H1 (cell line): ENCODE measurements at regions not wholly inside any gene's neighbourhood (a gene's known extent, or its start where the extent isn't known, plus 50 kb on each side); places are given as distances from the start of the nearest gene placed in this dataset.
"Not testable (repeated sequence)": the region's sequence is repeated elsewhere in the genome, so short reads cannot be mapped to it uniquely, and the experiment has no call there.

Source experiments
- CTCF ChIA-PET: fragments of 300-600 bp; sonication (Branson Sonifier 250); formaldehyde crosslinking; loops from one replicate; lab custom pipeline; 2021; ENCODE audit not compliant: partially characterized antibody; lab: Charles Lee
- POLR2A ChIA-PET: fragments of 300-600 bp; sonication (Branson Sonifier 250); formaldehyde crosslinking; loops from one replicate; lab custom pipeline; 2021; ENCODE audit warnings: inconsistent platforms; ENCODE audit not compliant: partially characterized antibody; lab: Charles Lee
- DNase-seq, 2 experiments: peaks; one replicate each; pipeline versions ENCODE4 v3.0.0 to v3.0.0-alpha.2; 2010 to 2022; ENCODE audit warnings: low spot score in 2 of 2, low read depth in 1 of 2, mixed read lengths in 1 of 2
- FAIRE-seq: peaks from 2 replicates; lab custom pipeline; 2011; peaks lifted over from hg19 to GRCh38; lab: Jason Lieb, UNC
- H2AFZ ChIP-seq: 2 replicates; pipeline ENCODE4 v1.8.1; 2012; ENCODE audit warnings: low read length, inconsistent platforms
- H2AK5ac ChIP-seq: 2 replicates; pipeline ENCODE4 v1.6.1; 2013; ENCODE audit warnings: low read depth, low read length
- H2BK120ac ChIP-seq: replicated peaks from 2 replicates; pipeline ENCODE3; 2013; ENCODE audit warnings: low read depth, low read length, inconsistent platforms
- H2BK12ac ChIP-seq: 2 replicates; pipeline ENCODE4 v1.6.1; 2013; ENCODE audit warnings: low read depth, low read length
- H2BK15ac ChIP-seq: 2 replicates; pipeline ENCODE4 v1.6.1; 2013; ENCODE audit warnings: low read length
- H2BK20ac ChIP-seq: 2 replicates; pipeline ENCODE4 v1.6.1; 2013; ENCODE audit warnings: low read length
- H2BK5ac ChIP-seq: 2 replicates; pipeline ENCODE4 v1.6.1; 2013; ENCODE audit warnings: low read depth, low read length
- H3K14ac ChIP-seq: 2 replicates; pipeline ENCODE4 v1.6.1; 2013; ENCODE audit warnings: inconsistent platforms; ENCODE audit not compliant: insufficient read length
- H3K18ac ChIP-seq: 2 replicates; pipeline ENCODE4 v1.6.1; 2013; ENCODE audit warnings: low read length; ENCODE audit errors: extremely low read depth
- H3K23ac ChIP-seq: 2 replicates; pipeline ENCODE4 v1.6.1; 2013; ENCODE audit warnings: inconsistent platforms; ENCODE audit not compliant: insufficient read length
- H3K23me2 ChIP-seq: 2 replicates; pipeline ENCODE4 v1.6.1; 2013; ENCODE audit warnings: low read depth, low read length
- H3K27ac ChIP-seq: 2 replicates; pipeline ENCODE4 v1.6.1; 2011; ENCODE audit warnings: low read depth, low read length, inconsistent platforms
- H3K27me3 ChIP-seq, 4 experiments: replicated peaks in 1 of 4; 1 replicate in 1 of 4; 2 replicates in 3 of 4; pipeline versions ENCODE4 v1.6.1 to v1.8.1; 2011 to 2013; ENCODE audit warnings: low read length in 3 of 4, mild to moderate bottlenecking in 3 of 4, inconsistent platforms in 2 of 4, mixed read lengths in 2 of 4, moderate library complexity in 1 of 4; ENCODE audit not compliant: control insufficient read depth in 3 of 4, insufficient read depth in 3 of 4; ENCODE audit errors: extremely low read depth in 1 of 4
- H3K36me3 ChIP-seq, 4 experiments: 2 replicates each; pipeline versions ENCODE4 v1.6.1 to v1.8.1; 2011 to 2013; ENCODE audit warnings: mild to moderate bottlenecking in 4 of 4, low read length in 3 of 4, moderate library complexity in 2 of 4, control low read depth in 1 of 4, inconsistent platforms in 1 of 4; ENCODE audit not compliant: insufficient read depth in 4 of 4, control insufficient read depth in 2 of 4
- H3K4ac ChIP-seq: replicated peaks from 2 replicates; pipeline ENCODE3; 2013; ENCODE audit warnings: low read length, low read depth, mixed read lengths, inconsistent platforms; ENCODE audit not compliant: insufficient read length
- H3K4me1 ChIP-seq, 4 experiments: replicated peaks in 1 of 4; 1 replicate in 1 of 4; 2 replicates in 3 of 4; pipeline versions ENCODE4 v1.6.1 to v1.8.1; 2011 to 2013; ENCODE audit warnings: low read length in 3 of 4, inconsistent platforms in 2 of 4, mixed read lengths in 1 of 4; ENCODE audit not compliant: insufficient read depth in 4 of 4, control insufficient read depth in 3 of 4
- H3K4me2 ChIP-seq, 2 experiments: 2 replicates each; pipeline versions ENCODE4 v1.6.1 to v1.8.1; 2011 to 2013; ENCODE audit warnings: low read depth in 2 of 2, low read length in 2 of 2, control low read depth in 1 of 2, inconsistent platforms in 1 of 2, mild to moderate bottlenecking in 1 of 2; ENCODE audit not compliant: insufficient read depth in 1 of 2
- H3K4me3 ChIP-seq, 4 experiments: fragments of 200-600, 300-600 bp in 1 of 4; sonication (generic), shearing (Covaris generic), sonication (Bioruptor Twin) in 1 of 4; 2 replicates each; pipeline versions ENCODE4 v1.5.1 to v1.8.1; 2011 to 2016; ENCODE audit warnings: low read length in 4 of 4, low read depth in 3 of 4, control low read depth in 2 of 4, inconsistent platforms in 2 of 4, mild to moderate bottlenecking in 2 of 4, mixed read lengths in 1 of 4, moderate library complexity in 1 of 4; ENCODE audit not compliant: insufficient read depth in 2 of 4; ENCODE audit errors: extremely low read depth in 1 of 4
- H3K56ac ChIP-seq: replicated peaks from 2 replicates; pipeline ENCODE3; 2013; ENCODE audit warnings: low read depth, mild to moderate bottlenecking, mixed read lengths, low read length, inconsistent platforms; ENCODE audit not compliant: insufficient read length
- H3K79me1 ChIP-seq: 2 replicates; pipeline ENCODE4 v1.6.1; 2013; ENCODE audit warnings: low read depth, low read length, control low read depth
- H3K79me2 ChIP-seq, 2 experiments: 2 replicates each; pipeline versions ENCODE4 v1.6.1 to v1.8.1; 2012 to 2013; ENCODE audit warnings: low read length in 2 of 2, mild to moderate bottlenecking in 2 of 2, inconsistent platforms in 1 of 2; ENCODE audit not compliant: insufficient read depth in 2 of 2, control insufficient read depth in 1 of 2
- H3K9ac ChIP-seq, 4 experiments: replicated peaks in 1 of 4; 1 replicate in 1 of 4; 2 replicates in 3 of 4; pipeline versions ENCODE4 v1.6.1 to v1.8.1; 2011 to 2013; ENCODE audit warnings: low read depth in 3 of 4, low read length in 3 of 4, control low read depth in 2 of 4, mild to moderate bottlenecking in 2 of 4, moderate library complexity in 2 of 4, inconsistent platforms in 1 of 4; ENCODE audit errors: extremely low read depth in 1 of 4
- H3K9me3 ChIP-seq, 2 experiments: 2 replicates each; pipeline versions ENCODE4 v1.6.1 to v1.8.1; 2012 to 2013; ENCODE audit warnings: mild to moderate bottlenecking in 2 of 2, moderate library complexity in 2 of 2, control low read depth in 1 of 2, inconsistent platforms in 1 of 2, low read depth in 1 of 2, low read length in 1 of 2, mixed read lengths in 1 of 2; ENCODE audit not compliant: insufficient read depth in 2 of 2
- H4K20me1 ChIP-seq, 2 experiments: replicated peaks in 1 of 2; 2 replicates each; pipeline versions ENCODE3 to v1.8.1; 2011 to 2013; ENCODE audit warnings: inconsistent platforms in 2 of 2, low read length in 2 of 2, mild to moderate bottlenecking in 1 of 2; ENCODE audit not compliant: insufficient read depth in 2 of 2, control insufficient read depth in 1 of 2
- H4K5ac ChIP-seq: 2 replicates; pipeline ENCODE4 v1.6.1; 2013; ENCODE audit warnings: low read length, low read depth, mixed read lengths, inconsistent platforms; ENCODE audit not compliant: insufficient read length
- H4K8ac ChIP-seq: 2 replicates; pipeline ENCODE4 v1.8.0; 2013; ENCODE audit warnings: mild to moderate bottlenecking, moderate library complexity, low read length, inconsistent platforms; ENCODE audit not compliant: insufficient read depth; ENCODE audit errors: extremely low read depth
- H4K91ac ChIP-seq: replicated peaks from 2 replicates; pipeline ENCODE3; 2013; ENCODE audit warnings: low read length, mixed read lengths, inconsistent platforms; ENCODE audit not compliant: insufficient read length
- WGBS, 2 experiments: shearing (Covaris generic) in 1 of 2; methylation state at CpG; one replicate each; pipeline versions ENCODE4 v1.1.6 to v1.1.7; 2013 to 2015; ENCODE audit warnings: low lambda C conversion rate in 2 of 2, mixed read lengths in 2 of 2, inconsistent platforms in 1 of 2, low coverage in 1 of 2, missing lambda C conversion rate in 1 of 2; ENCODE audit not compliant: insufficient replicate concordance in 2 of 2, insufficient coverage in 1 of 2, insufficient read length in 1 of 2; ENCODE audit errors: extremely low coverage in 1 of 2, missing lambda C conversion rate in 1 of 2; 5-methylcytosine and 5-hydroxymethylcytosine counted together

- H3K4me3 ChIP-seq, H3K27ac ChIP-seq, H3K79me2 ChIP-seq, H4K5ac ChIP-seq, H4K8ac ChIP-seq, H2AFZ ChIP-seq, H4K91ac ChIP-seq, H3K27me3 ChIP-seq, FAIRE-seq, H3K56ac ChIP-seq, H2BK5ac ChIP-seq, POLR2A ChIA-PET, H2BK12ac ChIP-seq, H3K36me3 ChIP-seq, H3K14ac ChIP-seq, H3K18ac ChIP-seq, DNase-seq, H4K20me1 ChIP-seq, H3K23ac ChIP-seq, H3K4me1 ChIP-seq, CTCF ChIA-PET, H2BK15ac ChIP-seq, H3K4ac ChIP-seq, H2AK5ac ChIP-seq, H3K79me1 ChIP-seq, H3K23me2 ChIP-seq, H3K9ac ChIP-seq, H3K4me2 ChIP-seq, H2BK20ac ChIP-seq, H2BK120ac ChIP-seq: not testable (repeated sequence)
- WGBS, 2 experiments, result 76% methylated on average over 9 of the region's 9 CpGs; no CpG with 5 or more reads in 1 of the 2 experiments
- peaks cover 7 to 54% of the 10 kb centered on the region in 2 experiments; a peak in 2 of 4 replicates for H3K9me3 ChIP-seq
These were observed 225.5 kb downstream of the LIPI start for GRCh38 chr21:13985137-13985864.

GRCh38 chr21:13984728-13985127 lies 226.0 kb downstream of the LIPI start:
- CTCF ChIA-PET, H3K79me2 ChIP-seq, H2BK5ac ChIP-seq, H3K4me3 ChIP-seq, H2BK120ac ChIP-seq, H3K27ac ChIP-seq, H3K18ac ChIP-seq, H3K9ac ChIP-seq, FAIRE-seq, H3K4me2 ChIP-seq, H3K4me1 ChIP-seq, H2BK15ac ChIP-seq, POLR2A ChIA-PET, H4K91ac ChIP-seq, H3K23me2 ChIP-seq, H3K56ac ChIP-seq, H4K5ac ChIP-seq, H3K23ac ChIP-seq, H2AK5ac ChIP-seq, H3K27me3 ChIP-seq, H2AFZ ChIP-seq, H3K4ac ChIP-seq, H3K14ac ChIP-seq, DNase-seq, H2BK20ac ChIP-seq, H3K79me1 ChIP-seq, H4K8ac ChIP-seq, H3K36me3 ChIP-seq, H2BK12ac ChIP-seq, H4K20me1 ChIP-seq: not testable (repeated sequence)
- peaks cover 7 to 56% of the 10 kb centered on the region in 2 experiments; a peak in 2 of 4 replicates for H3K9me3 ChIP-seq
- 89% methylated on average over 4 of the region's 5 CpGs; no CpG with 5 or more reads in 1 of the 2 experiments for WGBS, 2 experiments
